Effector memory CD8-positive, alpha-beta T cell (primary cell): ENCODE measurements at regions not wholly inside any gene's neighbourhood (a gene's known extent, or its start where the extent isn't known, plus 50 kb on each side); places are given as distances from the start of the nearest gene placed in this dataset.

ENCODE experiments used
- ATAC-seq: fragments of 150-1000 bp; cut with Tn5 transposase; replicated peaks from 2 replicates; pipeline ENCODE4 v1.10.0; 2021; ENCODE audit warnings: mild to moderate bottlenecking, moderate library complexity
- DNase-seq, 3 experiments: peaks; one replicate each; pipeline ENCODE4 v3.0.0; 2021
- H3K27ac Mint-ChIP-seq, 2 donors: one replicate each; pipeline ENCODE4 v1.8.0; 2022; ENCODE audit warnings: mild to moderate bottlenecking in 2 of 2, mixed read lengths in 2 of 2, moderate library complexity in 2 of 2
- H3K27me3 Mint-ChIP-seq, 2 donors: one replicate each; pipeline ENCODE4 v1.8.0; 2022; ENCODE audit warnings: mixed read lengths in 2 of 2
- H3K36me3 Mint-ChIP-seq: one replicate; pipeline ENCODE4 v1.8.0; 2022; ENCODE audit warnings: mild to moderate bottlenecking, moderate library complexity, mixed read lengths; ENCODE audit not compliant: insufficient read depth
- H3K4me1 Mint-ChIP-seq, 2 donors: one replicate each; pipeline ENCODE4 v1.8.0; 2022; ENCODE audit warnings: low read depth in 2 of 2, mixed read lengths in 2 of 2
- H3K4me3 Mint-ChIP-seq, 2 donors: one replicate each; pipeline ENCODE4 v1.8.0; 2022; ENCODE audit warnings: mild to moderate bottlenecking in 2 of 2, mixed read lengths in 2 of 2, moderate library complexity in 2 of 2
- H3K9me3 Mint-ChIP-seq, 2 donors: one replicate each; pipeline ENCODE4 v1.8.0; 2022; ENCODE audit warnings: mixed read lengths in 2 of 2

DNA sequence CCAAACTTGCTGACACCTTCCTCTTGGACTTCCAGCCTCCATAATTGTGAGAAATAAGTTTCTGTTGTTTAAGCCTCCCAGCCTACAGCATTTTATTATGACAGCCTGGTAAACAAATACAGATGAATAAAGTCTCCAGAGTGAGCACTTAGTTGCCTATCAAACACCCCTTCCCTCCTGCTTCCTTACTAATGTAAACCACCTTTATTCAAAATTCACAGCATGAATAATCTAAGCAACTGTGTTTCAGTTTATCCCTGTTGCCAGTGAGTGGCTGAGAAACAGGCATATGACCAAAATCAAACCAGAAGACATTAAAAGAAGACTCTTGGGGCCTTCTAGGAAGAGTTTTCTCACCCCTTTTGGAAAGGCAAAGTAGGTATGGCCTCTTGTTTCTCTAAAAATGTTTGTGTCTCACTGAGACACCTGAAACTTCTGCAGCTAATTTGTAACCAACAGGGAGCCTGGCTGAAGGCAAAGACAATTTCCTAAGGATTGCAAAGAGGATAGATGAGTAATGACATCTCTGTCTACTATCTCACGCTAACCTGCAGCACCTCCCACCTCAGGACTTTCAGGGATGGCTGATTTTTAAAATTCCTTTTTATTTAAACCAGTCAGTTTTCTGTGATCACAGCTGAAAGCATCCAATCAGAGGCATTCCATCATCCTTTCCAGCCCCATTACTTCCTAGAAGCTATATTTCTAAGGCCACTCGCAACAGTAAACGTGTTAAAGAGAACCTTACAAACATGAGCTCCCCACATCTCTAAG, 61.4 kb upstream of the LRRC55 start:
- Mint-ChIP-seq H3K9me3 (peaks cover 0 to 1% of the 10 kb centered on the region in 2 donors), H3K27ac (no peak overlapping the region), H3K36me3 (no peaks in the 10 kb centered on the region), H3K4me1 (no peaks in the 10 kb centered on the region), H3K4me3 (no peak overlapping the region), H3K27me3 (peaks cover 6 to 9% of the 10 kb centered on the region in 2 donors)
- DNase-seq (no peak), ATAC-seq (no peak)

DNA sequence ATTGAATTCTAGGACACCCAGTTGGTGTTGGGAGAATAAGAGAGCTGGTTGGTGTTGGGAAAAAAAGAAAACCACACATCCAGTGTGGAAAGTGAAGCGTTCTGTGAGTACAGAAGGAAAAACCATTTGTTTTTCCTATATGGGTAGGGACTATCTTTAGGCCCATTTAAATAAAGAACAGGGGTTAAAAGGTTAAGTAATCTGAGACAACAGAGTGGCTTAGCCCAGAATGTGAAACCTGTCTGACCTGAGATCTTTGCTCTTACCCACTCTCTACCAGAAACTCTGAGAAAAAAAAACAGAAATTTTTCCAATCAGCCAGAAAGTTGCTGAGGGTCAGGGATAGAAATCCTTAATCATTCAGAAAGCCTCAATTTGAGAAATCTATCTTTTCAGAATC, 59.8 kb upstream of the LRRC55 start:
- H3K27me3 Mint-ChIP-seq = peaks cover 10 to 13% of the 10 kb centered on the region in 2 donors

GRCh38 chr11:57123590-57123989, 58.2 kb upstream of the LRRC55 start:
- no peaks in the 10 kb centered on the region for H3K36me3 Mint-ChIP-seq
- H3K9me3 Mint-ChIP-seq = peaks cover 0 to 1% of the 10 kb centered on the region in 2 donors
- ATAC-seq (no peak), DNase-seq (no peak)
- H3K27me3 Mint-ChIP-seq = peaks cover 13 to 26% of the 10 kb centered on the region in 2 donors
- no peaks in the 10 kb centered on the region for H3K4me1 Mint-ChIP-seq
- no peak overlapping the region for H3K4me3 Mint-ChIP-seq
- H3K27ac Mint-ChIP-seq = no peak overlapping the region

More for the DNA sequence above, 59.8 kb upstream of the LRRC55 start:
- Mint-ChIP-seq H3K4me3 (no peak overlapping the region), H3K4me1 (no peaks in the 10 kb centered on the region), H3K9me3 (peaks cover 0 to 3% of the 10 kb centered on the region in 2 donors), H3K36me3 (no peaks in the 10 kb centered on the region), H3K27ac (no peak overlapping the region)
- no peak for DNase-seq
- no peak for ATAC-seq

DNA sequence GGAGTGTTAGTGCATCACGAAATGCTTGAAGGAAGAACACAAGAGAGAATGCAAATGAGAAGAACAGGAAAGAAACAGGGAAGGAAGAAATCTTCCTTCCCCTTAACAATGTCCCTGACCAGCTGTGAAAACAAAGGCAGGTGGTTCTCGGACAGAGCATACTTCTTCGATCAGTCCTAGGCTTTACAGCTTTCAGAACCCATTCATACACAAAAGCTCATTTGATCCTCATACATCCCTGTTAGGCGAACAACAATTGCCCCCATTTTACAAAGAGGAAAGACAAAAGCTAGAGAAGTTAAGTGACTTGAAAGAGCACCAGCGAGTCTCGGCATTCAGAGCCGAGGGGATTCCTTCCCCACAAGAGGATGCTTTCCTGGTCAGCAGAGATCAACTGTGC, 57.2 kb upstream of the LRRC55 start:
- Mint-ChIP-seq H3K27me3 (peaks cover 16 to 30% of the 10 kb centered on the region in 2 donors), H3K4me1 (no peaks in the 10 kb centered on the region), H3K27ac (no peak overlapping the region), H3K36me3 (no peaks in the 10 kb centered on the region), H3K9me3 (peaks cover 0 to 1% of the 10 kb centered on the region in 2 donors), H3K4me3 (no peak overlapping the region)
- ATAC-seq (no peak), DNase-seq (no peak)

DNA sequence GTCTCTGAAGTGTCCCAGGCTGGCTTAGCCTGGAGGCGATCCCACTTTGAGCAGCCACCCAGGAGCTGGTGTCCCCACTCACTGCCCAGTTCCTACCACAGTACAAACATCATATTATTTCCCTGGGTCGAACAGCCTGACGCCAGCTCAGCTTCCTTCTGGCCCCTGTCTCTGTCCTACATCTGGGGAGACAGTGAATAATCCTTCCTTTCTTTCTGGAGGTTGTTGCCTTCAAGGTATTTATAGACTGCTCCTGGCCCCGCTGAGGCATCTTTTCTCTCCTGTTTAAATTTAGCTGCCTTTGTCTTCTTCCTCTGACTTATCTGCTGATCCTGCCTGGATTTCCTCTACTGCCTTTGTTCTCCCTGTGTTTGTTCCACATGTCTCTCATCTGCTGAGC, 56.8 kb upstream of the LRRC55 start:
- H3K4me1 Mint-ChIP-seq = no peaks in the 10 kb centered on the region
- no peak for ATAC-seq
- DNase-seq = no peak
- H3K36me3 Mint-ChIP-seq = no peaks in the 10 kb centered on the region
- H3K9me3 Mint-ChIP-seq = peaks cover 0 to 1% of the 10 kb centered on the region in 2 donors
- peaks cover 19 to 34% of the 10 kb centered on the region in 2 donors for H3K27me3 Mint-ChIP-seq
- H3K4me3 Mint-ChIP-seq = no peak overlapping the region
- no peak overlapping the region for H3K27ac Mint-ChIP-seq

DNA sequence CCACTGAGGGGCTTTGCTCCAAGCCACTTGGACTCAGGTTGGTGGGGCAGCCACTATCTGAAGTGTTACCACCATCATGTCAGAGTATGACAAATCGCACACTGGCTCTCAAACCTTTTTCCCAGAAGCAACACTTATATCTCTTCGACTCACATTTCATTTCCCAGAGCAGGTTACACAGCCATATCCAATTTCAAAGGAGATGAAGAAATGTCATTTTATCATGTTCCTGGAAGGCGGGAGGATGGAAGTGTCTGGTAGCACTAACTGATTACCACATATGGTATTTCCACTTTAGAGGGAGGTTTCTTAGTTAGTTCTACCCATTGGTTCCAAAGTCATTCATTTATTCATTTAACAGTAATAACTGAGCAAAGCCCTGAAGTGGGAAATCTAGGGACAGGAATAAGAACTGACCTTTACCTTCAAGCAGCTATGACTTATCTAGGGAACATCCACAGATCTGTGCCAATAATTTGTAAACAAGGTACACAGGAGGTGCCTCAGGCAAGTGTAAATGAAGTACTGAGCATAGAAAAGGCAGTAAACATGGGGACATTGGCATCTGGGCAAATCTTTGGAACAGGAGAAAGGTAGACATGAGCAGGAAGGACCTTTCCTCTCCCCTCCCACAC, 54.9 kb upstream of the LRRC55 start:
- Mint-ChIP-seq H3K36me3 (no peaks in the 10 kb centered on the region), H3K27ac (no peak overlapping the region), H3K4me3 (no peak overlapping the region), H3K27me3 (peaks cover 25 to 52% of the 10 kb centered on the region in 2 donors), H3K4me1 (no peaks in the 10 kb centered on the region), H3K9me3 (peaks cover 0 to 1% of the 10 kb centered on the region in 2 donors)
- no peak for DNase-seq
- ATAC-seq = no peak

DNA sequence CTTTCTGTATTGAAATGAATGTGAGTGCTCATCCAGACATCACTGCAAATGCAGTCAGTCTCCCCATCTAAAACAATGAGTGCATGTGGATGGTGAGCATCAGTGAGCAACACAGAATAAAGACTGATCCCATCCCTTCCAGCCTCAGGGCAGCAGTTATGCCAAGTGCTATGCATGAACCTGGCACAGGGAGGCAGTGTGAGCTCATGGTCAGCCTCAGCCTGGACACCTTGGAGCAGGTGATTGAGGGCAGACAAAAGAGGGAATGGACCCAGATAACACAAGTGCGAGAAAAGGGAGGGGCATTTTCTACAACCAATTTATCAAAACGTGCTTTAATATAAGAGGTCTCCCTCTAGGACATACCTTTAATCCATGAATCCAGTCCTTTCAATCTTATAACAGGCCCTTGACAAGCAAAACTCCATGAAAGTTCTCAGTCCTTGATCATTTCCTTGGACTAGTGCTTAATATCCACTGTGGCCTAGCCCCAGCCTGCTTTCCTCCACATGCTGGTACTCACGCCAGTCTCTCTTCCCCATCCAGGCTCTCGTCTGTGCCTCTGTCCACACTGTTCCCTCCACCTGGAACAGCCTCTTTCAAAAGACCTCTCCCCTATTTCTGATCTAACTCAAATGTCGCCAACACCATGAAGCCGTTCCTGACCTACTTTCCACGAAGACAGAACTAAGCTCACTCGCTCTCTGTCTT, 50.5 kb upstream of the LRRC55 start:
- no peak overlapping the region for H3K4me3 Mint-ChIP-seq
- H3K4me1 Mint-ChIP-seq = no peaks in the 10 kb centered on the region
- H3K27ac Mint-ChIP-seq = no peak overlapping the region
- H3K27me3 Mint-ChIP-seq = peaks cover 18 to 49% of the 10 kb centered on the region in 2 donors
- ATAC-seq = no peak
- no peaks in the 10 kb centered on the region for H3K36me3 Mint-ChIP-seq
- H3K9me3 Mint-ChIP-seq = no peaks in the 10 kb centered on the region
- DNase-seq = no peak
